Loucy (cell line): ENCODE measurements at regions not wholly inside any gene's neighbourhood (a gene's known extent, or its start where the extent isn't known, plus 50 kb on each side); places are given as distances from the start of the nearest gene placed in this dataset.

Source experiments
- EZH2phosphoT487 ChIP-seq: fragments of 200-600 bp; IDR thresholded peaks from 2 replicates; pipeline ENCODE4 v1.6.1; 2018; ENCODE audit warnings: antibody characterized with exemption, mild to moderate bottlenecking, moderate library complexity, borderline replicate concordance
- TF ChIP-seq, protein P1 (sequence below): fragments of 200-600 bp; sonication (generic); conservative IDR thresholded peaks from 2 replicates; pipeline ENCODE4 v1.5.1; 2014; ENCODE audit warnings: mild to moderate bottlenecking, antibody characterized with exemption, low read length

DNA sequence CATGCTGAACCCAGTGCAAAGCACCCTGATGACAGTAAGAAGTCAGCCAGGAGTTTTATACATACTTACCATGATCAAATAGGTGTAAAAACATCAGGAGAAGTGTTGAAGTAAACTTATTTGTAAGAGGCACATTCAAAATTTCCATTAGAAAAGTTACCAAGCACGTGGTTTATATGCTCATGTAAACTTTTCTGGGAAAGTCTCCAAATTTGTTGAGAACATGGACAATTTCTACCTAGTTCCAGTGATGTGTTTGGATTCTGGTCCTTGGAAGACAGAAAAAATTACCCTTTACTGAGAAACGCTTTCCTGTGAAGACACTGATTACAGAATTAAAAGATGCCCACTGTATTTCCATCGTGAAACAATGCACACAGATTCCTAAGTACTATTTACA lies 288.9 kb upstream of the CDH4 start:
- TF ChIP-seq EZH2phosphoT487 = no peak
- TF ChIP-seq, protein P1, sequence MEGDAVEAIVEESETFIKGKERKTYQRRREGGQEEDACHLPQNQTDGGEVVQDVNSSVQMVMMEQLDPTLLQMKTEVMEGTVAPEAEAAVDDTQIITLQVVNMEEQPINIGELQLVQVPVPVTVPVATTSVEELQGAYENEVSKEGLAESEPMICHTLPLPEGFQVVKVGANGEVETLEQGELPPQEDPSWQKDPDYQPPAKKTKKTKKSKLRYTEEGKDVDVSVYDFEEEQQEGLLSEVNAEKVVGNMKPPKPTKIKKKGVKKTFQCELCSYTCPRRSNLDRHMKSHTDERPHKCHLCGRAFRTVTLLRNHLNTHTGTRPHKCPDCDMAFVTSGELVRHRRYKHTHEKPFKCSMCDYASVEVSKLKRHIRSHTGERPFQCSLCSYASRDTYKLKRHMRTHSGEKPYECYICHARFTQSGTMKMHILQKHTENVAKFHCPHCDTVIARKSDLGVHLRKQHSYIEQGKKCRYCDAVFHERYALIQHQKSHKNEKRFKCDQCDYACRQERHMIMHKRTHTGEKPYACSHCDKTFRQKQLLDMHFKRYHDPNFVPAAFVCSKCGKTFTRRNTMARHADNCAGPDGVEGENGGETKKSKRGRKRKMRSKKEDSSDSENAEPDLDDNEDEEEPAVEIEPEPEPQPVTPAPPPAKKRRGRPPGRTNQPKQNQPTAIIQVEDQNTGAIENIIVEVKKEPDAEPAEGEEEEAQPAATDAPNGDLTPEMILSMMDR = no peak
